HG03571 (cell line): ENCODE measurements at regions not wholly inside any gene's neighbourhood (a gene's known extent, or its start where the extent isn't known, plus 50 kb on each side); places are given as distances from the start of the nearest gene placed in this dataset.

Experiments used
- ATAC-seq: cut with Tn5 transposase; IDR thresholded peaks from one replicate; pipeline ENCODE4 v1.9.1; 2021; ENCODE audit not compliant: unreplicated experiment

GRCh38 chr18:29188760-29189159 lies 1011.8 kb upstream of the CDH2 start:
- no peak for ATAC-seq

- no peak for ATAC-seq
Measured at GRCh38 chr18:29185801-29186200, 1008.9 kb upstream of the CDH2 start.

GRCh38 chr18:29184654-29185053 lies 1007.7 kb upstream of the CDH2 start:
- no peak for ATAC-seq

DNA sequence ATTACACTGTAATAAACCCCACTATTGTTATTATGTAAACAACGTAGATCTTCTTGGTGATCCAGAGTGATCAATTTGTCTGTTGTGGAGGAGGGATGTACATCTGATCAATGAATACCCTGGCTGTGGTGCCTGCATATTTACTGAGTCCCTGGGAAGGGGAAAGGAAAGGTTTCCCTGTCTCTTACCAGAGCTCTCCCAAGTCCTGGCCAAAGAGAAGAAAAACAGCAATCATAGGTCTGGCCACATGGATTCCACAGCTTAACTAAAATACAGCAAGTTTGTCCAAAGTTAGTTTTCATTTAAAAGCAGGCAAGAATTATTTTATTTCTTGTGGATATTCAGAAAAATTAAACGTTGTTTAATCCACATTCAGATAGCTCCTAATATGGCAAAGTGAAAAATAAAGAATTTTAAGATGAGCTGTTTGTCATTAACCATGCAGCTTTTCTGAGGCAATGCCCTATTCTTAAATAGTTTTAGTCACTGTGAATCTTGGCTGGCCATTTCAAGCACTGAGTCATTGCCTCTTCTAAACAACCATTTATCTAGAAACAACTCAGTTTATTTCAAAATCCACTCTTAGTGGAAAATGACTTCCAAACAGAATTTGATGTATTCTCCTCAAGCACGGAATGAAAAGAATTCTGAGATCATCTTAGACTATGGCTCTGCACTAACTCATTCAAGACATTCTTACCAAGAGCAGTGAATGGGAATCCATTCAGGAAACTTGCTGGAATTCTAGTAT lies 1004.4 kb upstream of the CDH2 start:
- no peak for ATAC-seq

GRCh38 chr18:29176681-29177080 lies 999.8 kb upstream of the CDH2 start:
- no peak for ATAC-seq

GRCh38 chr18:29174891-29175290 lies 998.0 kb upstream of the CDH2 start:
- no peak for ATAC-seq

DNA sequence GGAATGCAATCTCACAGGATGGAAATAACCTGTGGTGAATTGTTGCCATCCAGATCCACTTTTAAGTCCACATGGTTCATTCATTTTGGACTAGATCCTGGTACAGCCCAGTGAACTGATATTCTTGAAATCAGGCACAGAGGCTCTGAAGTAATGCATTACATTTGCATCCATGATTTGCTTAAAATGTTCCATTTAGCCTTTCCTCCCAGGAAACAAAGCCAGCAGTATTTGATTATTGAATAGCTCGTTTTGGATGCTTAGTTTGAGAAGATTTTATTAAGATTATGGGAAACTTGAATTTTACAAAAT lies 995.8 kb upstream of the CDH2 start:
- ATAC-seq: no peak

DNA sequence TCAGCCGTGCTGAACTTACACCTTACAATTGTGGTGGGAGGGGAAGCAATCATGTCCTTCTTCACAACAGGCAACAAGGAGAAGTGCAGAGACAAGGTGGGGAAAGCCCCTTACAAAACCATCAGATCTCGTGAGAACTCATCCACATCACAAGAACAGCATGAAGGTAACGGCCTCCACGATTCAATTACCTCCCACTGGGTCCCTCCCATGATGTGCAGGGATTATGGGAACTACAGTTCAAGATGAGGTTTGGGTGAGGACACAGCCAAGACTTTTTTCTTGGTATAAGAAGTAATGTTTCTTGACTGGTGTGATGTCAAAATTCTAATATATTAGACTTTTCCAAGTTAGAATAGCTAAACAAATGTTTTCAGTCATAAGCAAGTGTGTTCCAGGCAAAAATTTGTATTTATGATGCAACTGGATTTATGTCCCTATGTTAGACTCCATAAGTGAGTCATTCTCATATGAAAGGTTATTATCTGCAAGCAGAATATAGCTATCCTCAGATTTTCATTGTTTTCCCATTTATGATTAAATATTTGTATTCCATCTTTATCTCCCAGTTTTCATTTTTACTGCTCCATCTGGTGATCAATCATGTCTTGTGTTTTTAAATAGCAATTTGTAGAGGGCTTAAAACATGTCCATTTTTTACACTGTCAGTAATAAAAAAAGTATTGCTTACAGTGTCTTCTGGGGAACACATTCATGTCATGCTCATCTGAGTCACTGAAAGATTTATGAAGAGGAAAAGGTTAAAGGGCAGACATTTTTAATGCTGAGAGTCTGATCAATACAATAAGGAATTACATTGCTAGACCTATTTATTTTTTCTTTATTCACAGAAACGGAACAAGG lies 995.2 kb upstream of the CDH2 start:
- ATAC-seq: no peak

DNA sequence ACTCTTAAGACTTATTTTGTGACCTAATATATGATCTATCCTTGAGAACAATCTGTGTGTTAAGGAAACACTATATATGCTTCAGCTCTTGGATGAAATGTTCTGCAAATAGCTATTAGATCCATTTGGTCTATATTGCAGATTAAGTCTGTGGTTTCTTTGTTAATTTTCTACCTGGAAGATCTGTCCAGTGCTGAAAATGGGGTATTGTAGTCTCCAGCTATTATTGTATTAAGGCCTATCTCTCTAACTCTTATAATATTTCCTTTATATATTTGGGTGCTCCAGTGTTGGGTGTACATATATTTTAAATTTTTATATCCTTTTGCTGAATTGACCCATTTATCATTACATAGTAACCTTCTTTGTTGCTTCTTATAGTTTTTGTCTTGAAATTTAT lies 992.7 kb upstream of the CDH2 start:
- ATAC-seq: no peak

DNA sequence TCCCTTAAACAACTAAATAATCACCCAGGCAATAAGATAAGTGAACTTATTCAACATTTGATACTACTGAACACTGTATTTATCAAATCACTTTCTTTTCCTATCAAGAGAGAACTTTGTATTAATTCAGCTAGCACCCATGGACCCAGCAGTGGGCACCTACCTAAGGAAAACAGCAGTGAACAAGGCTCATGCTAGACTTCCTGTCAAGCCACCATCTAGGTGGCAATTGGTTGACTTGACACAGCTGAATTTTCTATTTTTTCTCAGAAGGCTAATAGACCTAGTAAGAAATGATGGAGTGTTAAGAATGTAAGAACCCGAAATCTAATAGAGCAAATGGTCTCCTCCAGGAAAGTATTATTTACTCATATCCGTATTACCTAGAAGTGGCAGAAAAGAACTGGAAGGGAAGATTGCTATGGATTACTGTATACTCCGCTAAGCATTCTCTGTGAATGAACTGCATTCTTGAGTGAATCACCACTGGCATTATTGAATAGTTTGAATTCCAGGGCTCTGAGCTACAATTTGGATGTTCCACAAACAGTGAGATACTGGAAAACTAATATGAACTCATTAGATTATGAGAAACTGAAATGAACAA lies 988.2 kb upstream of the CDH2 start:
- no peak for ATAC-seq

GRCh38 chr18:29164020-29164706 lies 987.2 kb upstream of the CDH2 start:
- no peak for ATAC-seq

DNA sequence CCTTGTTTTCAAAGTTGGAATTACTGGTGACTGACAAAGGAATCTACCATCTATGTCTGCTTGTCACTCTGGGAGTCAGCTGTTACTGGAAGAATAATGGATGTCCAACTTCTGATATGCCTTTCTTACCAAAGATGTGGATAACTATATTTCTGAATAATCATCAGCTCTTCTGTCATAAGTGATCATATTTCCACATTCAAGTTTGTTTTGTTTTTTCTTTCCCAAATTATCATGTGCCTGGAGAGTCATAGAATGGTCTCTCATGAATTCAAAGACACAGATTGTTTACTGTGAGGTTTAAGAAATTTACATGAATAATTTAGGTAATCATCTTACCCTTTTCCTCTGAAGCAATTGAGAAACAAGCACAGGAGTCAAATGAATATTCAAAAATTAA lies 986.7 kb upstream of the CDH2 start:
- no peak for ATAC-seq

GRCh38 chr18:29161429-29161828 lies 984.5 kb upstream of the CDH2 start:
- ATAC-seq: no peak

DNA sequence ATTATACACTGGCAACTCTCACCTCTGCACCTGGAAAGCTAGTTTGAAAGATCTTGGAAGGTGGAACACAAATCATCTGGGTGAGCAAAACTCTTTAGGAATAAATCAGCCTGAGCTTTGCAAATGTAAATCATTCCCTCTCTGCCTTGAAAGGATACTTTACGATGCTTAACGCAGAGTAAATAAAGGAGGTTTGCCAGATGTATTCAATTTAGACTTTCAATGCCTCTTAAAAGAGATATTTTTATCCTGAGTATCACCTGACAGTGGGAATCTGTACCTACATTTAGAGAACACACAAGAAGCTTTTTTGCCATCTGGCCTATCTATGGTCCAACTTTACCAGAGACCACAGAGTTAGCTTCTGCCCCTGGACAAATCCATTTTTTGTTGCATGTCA lies 983.2 kb upstream of the CDH2 start:
- ATAC-seq: no peak

GRCh38 chr18:29157905-29158304 lies 981.0 kb upstream of the CDH2 start:
- ATAC-seq: no peak

- ATAC-seq: no peak
Measured at GRCh38 chr18:29157057-29157780, 980.3 kb upstream of the CDH2 start.

GRCh38 chr18:29156531-29156930 lies 979.6 kb upstream of the CDH2 start:
- ATAC-seq: no peak

- ATAC-seq: no peak
Measured at GRCh38 chr18:29154758-29155725, 978.1 kb upstream of the CDH2 start.

DNA sequence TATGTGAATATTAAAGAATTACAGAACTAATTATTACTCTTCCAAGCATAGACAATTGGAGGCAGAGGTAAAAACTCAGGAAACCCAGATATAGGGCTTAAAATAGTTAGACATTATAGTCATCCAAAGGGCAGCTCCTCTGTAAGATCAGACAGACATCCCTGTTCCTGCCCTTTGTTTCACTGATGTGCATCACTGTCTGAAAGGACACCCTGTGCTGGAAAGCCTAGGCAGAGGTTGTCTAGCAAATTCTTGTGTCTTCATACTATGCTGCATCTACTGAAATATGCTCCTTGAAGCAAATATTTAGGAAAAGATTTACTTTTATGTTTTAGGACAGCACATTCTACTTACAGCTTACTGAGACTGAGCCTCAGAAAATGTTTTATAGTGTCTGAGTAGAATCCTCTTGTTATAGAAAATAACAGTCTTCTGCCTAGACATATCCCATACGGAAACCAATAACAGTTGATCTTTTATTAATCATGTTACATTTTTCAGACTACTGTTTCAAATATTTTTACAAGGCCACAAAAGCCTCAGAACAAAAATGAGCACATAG lies 977.3 kb upstream of the CDH2 start:
- ATAC-seq: no peak
